Lower leg skin (tissue), 3 donors: ENCODE measurements at regions not wholly inside any gene's neighbourhood (a gene's known extent, or its start where the extent isn't known, plus 50 kb on each side); places are given as distances from the start of the nearest gene placed in this dataset.
"Not testable (repeated sequence)": the region's sequence is repeated elsewhere in the genome, so short reads cannot be mapped to it uniquely, and the experiment has no call there.

Experiments
- POLR2A ChIP-seq, 2 donors: fragments of 450-650 bp; IDR thresholded peaks; one replicate each; pipeline ENCODE4 v1.6.1; 2016 to 2017; ENCODE audit warnings: antibody characterized with exemption in 2 of 2, mild to moderate bottlenecking in 1 of 2, moderate library complexity in 1 of 2
- TF ChIP-seq, protein P1 (sequence below), 3 donors: fragments of 450-650 bp; IDR thresholded peaks; one replicate each; pipeline ENCODE4 v1.5.1; 2016; ENCODE audit warnings: antibody characterized with exemption in 3 of 3, mild to moderate bottlenecking in 3 of 3, moderate library complexity in 2 of 3

DNA sequence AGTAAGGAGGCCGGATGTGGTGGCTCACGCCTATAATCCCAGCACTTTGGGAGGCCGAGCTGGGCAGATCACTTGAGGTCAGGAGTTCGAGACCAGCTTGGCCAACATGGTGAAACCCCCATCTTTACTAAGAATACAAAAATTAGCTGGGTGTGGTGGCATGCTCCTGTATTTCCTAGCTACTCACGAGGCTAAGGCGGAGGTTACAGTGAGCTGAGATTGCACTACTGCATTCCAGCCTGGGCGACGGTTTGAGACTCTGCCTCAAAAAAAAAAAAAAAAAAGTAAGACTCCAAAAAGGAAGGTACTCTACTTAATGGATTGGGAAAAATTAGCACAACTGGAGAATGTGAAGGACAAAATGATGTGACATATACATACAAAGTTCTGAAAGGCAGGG lies 130.2 kb upstream of the PTPN20 start:
- TF ChIP-seq, protein P1, sequence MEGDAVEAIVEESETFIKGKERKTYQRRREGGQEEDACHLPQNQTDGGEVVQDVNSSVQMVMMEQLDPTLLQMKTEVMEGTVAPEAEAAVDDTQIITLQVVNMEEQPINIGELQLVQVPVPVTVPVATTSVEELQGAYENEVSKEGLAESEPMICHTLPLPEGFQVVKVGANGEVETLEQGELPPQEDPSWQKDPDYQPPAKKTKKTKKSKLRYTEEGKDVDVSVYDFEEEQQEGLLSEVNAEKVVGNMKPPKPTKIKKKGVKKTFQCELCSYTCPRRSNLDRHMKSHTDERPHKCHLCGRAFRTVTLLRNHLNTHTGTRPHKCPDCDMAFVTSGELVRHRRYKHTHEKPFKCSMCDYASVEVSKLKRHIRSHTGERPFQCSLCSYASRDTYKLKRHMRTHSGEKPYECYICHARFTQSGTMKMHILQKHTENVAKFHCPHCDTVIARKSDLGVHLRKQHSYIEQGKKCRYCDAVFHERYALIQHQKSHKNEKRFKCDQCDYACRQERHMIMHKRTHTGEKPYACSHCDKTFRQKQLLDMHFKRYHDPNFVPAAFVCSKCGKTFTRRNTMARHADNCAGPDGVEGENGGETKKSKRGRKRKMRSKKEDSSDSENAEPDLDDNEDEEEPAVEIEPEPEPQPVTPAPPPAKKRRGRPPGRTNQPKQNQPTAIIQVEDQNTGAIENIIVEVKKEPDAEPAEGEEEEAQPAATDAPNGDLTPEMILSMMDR (IDR thresholded peaks at IDR 0.05): not testable (repeated sequence)
- not testable (repeated sequence) for TF ChIP-seq POLR2A (IDR thresholded peaks at IDR 0.05)
